Fibroblast of skin of back (primary cell): ENCODE measurements at regions not wholly inside any gene's neighbourhood (a gene's known extent, or its start where the extent isn't known, plus 50 kb on each side); places are given as distances from the start of the nearest gene placed in this dataset.

Source experiments
- DNase-seq: peaks from one replicate; pipeline ENCODE4 v3.0.0-alpha.2; 2013

DNA sequence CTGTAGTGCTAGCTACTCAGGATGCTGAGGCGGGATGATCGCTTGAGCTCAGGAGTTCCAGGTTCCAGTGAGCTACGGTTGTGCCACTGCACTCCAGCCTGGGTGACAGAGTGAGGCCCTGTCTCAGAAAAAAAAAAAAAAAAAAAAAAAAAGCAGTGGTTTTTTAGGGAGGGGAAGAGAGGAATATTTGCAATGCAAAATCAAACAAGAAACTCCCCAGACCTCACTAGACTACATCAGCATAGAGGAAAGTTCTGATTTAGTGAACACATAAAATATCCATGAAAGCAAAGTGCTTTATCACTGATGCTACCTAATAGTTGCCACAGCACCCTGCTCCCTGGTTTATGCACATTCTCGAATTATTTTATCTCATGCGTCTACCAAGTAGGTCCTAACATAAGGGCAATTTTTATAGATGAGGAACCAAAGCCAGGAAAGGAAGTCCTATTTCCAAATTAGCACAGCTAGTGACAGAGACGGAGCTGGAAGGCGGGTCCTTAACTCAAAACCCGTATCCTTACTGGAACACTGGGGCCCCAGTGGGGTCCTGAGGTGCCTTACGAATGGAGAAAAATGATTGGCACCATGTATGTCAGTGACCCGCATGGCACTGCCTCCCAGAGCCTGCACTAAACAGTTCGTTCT is 50.7 kb upstream of the GPR157 start:
- no peak for DNase-seq

DNA sequence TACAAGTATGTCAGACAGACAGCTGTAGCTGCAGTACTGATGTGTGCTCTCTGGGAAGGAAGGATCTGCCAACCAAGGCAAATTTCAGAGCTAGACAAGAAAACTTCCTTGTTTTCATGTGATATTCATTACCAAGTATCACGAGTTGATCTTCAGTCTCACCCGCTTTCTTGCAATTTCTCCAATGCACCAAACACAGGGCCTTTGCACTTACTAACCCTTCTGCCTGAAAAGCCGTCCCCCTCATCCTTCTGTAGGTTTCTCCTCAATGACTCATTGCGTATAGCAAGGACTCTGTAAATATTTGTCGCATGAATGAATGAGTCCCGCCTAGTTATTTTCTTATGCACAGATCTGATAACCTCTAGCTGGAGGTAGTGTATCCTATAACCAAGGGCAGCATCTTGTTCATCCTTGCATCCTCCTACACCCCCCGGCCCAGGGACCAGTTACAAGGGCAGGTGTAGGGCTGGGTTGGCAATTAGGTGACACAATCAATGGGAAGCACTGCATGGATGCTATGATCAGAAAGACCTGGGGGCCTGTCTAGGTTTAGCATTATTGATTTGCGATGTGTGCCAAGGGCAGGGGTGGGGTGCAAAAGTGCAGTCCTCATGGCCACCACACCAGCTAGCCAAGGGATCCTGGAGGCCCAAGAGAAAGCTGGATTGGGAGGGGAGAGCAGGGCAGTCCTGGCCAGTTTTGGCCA is 51.4 kb upstream of the GPR157 start:
- peak; percentile 37 for DNase-seq

DNA sequence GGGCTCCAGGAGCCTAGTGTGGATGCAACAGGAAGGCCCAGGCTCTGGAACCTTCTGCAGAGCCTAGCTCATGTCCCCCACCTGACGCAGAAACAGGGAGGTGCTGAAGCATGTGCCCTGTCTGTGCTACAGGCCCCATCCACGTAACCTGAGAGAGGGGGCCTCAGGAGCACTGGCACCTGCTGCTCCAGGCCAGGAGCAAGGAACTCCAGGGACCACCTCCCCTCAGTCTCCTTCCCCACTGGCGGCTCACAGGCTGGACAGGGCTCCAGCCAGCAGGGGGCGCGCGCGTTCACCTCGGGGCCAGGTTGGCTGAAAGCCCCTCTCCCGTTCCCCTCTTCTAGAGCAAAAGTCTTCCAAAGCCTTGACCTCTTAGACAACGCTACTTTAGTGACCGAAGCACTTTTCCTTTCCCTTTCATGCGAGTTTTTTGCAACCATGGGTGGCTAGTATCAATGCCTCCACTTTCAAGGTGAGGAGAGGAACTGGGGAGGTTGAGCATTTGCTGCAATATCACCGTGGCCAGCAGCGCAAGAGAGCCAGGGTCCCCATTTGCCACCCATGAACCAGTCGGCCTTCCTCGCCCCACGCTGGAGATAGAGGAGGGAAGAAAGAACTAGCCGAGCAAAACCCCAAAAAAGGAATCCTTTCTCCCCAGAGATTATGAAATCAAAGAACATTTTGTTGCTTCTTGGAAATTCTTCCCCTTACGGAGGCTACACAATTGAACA is 52.4 kb upstream of the GPR157 start:
- DNase-seq, result peak; percentile 46

DNA sequence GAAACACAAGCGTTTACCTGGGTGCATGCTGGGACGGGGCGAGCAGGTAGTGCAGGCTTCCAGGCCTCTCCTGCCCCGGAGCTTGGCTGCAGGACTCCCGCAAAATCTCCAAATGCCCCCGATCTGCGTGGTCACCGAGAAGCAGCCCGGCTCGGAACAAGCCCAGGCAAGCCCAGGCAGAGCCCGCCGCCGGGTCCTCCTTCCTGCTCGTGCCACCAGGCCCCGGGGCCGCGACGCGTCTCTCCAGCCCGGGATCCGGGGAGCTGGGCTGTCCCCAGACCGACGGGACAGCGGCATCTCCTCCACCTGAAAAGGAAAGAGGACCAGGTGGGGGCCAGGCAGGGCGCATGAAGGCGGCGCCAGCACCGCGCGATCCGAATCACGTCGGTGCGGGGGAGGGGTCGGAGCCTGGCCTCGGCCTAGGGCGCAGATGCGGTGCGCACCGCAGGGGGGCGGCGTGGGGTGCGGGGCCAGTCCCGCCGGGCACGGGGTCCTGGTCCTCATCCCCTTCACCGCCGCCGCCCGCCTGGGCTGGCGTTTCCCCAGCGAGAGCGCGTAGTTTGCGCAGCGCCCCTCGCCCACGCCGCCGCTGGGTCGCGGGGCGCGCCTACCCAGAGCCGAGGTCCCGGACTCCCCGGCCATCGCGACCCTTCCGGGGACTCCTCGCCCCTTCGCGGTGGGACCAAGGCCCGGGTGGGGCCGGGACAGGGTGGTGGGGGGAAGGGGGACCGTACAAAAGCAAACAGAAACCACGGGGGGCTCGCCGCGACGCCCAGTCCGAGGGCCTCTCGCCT is 52.4 kb upstream of the H6PD start:
- DNase-seq, result peak; percentile 33

DNA sequence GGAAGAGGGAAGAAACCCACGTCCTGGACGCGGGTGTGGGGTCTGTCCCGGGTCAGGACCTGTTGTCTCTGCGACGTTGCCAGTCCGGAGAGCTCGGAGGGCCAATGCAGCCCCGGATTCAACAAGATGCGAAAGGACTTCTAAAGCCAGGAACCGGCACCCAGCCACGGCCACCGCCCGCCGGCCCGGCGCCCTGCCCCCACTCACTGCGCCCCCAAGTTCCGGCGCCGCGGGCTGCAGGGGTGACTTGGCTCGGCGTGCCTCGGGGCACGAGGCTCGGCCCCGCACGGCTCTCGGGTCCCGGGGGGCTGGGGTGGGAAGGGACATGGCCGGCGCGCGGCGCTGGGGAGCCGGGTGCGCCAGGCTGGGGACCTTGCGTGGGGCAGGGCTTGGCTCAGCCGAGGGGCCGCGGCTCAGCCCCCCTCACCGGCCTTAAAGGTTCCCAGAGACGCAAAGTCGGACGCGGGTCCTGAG is 51.8 kb upstream of the H6PD start:
- no peak for DNase-seq

DNA sequence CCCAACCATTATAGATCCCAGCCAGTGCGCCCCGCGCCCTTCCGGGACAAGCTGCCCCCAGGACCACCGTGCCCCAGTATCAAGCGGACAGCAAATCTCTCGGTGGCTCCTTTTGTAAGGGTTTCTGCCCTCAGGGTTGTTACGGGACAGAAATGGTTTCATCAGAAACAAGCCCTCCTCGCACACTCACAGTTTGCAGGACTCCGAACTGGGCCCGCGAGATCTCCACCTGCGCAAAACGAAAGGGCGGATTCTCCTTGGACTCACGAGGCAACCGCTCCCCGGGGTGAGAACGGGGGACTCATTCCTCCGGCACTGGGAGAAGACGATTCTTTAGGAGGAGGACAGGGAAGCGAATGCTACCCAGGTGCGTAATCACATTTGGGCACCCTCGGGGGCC is 51.1 kb upstream of the H6PD start:
- DNase-seq, result no peak

DNA sequence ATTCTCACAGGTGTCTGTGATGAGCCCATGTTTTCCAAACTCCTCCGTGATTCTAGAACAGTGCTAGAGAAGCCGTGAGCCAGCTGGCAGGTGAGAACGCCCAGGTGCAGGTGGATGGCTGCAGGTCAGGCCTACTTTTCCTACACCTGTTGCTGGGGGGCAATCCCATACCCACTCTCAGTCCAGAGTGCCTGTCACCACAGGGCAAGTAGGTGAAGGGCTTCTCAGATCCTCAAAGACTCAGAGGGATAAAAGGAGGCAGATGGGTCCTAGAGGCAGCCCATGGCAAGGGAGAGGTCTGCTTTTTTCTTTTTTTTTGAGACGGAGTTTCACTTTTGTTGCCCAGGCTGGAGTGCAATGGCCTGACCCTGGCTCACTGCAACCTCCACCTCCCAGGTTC is 50.7 kb upstream of the H6PD start:
- DNase-seq, result no peak

DNA sequence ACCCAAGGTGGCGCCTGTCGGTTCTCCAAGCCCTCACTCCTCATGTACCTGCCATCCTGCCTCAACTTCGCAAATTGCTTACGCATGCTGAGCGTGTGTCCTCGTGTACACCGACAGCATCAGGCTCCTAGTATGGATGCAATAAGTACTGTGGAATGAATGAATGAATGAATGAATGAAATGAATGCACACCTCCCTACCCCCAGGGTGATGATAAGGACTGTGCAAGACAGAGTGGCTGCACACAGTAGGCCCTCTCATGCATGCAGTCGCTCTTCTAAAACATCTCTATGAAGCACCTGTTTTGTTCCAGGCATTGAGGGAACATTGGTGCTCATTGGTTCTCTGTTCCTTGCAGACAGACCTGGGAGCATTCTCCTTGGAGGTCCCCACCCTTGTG is 49.8 kb upstream of the H6PD start:
- no peak for DNase-seq
